Activated T-helper 9 cell treated with anti-CD3 and anti-CD28 coated beads, Interleukin-2, amount 50 U/mL, for 16 hours (primary cell): ENCODE measurements at regions not wholly inside any gene's neighbourhood (a gene's known extent, or its start where the extent isn't known, plus 50 kb on each side); places are given as distances from the start of the nearest gene placed in this dataset.

Experiments
- DNase-seq: peaks from one replicate; pipeline ENCODE4 v3.0.0-alpha.2; 2020; ENCODE audit warnings: low read depth

DNA sequence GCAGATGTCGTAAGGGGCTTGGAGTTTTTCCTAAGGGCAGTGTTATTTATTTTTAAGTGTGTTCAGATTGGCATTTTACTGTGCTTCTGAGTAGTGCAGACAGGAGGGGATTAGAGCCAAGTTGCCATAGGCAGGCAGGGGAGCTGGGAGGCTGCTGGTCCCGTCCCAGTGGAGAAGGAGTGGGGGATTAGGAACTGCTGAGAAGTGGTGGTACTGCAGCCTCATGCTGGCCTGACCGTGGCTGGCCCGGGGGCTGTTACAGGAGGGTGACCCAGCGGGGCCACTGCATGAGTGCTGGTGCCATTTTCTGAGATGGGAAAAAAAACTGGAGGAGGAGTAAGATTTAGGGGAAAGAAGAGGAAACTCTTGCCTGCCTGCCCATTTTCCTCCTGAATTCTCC is 52.3 kb upstream of the DLK1 start:
- DNase-seq = no peak

DNA sequence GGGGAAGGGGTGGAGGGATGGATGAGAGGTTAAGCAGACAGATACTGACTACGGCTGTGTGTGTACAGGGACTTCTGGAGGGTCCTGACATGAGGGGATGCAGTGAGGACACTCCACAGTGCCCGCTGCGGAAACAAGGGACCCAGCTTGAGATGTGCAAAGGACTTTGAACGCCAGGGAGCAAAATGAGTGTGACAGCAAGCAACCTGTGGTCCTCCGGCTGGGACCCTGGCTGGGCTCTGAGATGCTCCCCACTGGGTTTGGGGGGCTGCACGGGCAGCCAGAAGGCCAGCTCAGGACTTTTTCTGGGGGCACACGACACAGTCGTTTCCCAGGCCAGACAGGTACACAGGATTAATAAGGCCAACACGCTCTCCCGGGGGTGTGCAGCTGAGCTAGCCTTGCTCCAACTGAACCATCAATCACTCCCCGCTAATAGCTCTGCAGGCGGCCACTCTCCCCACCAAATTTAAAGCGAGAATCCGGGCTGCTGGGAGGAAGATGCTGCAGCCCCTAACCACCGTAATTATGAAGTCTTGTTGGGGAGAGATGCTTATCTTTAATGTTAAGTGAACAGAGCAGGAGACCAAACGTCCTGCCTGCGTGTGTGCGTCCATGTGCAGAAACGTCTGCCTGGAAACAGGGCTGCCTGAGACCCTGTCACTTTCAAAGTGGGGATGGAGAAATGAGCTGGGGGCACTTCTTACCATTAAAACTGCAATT is 51.6 kb upstream of the DLK1 start:
- no peak for DNase-seq

- no peak for DNase-seq
These were observed 50.7 kb upstream of the DLK1 start for GRCh38 chr14:100675699-100676684.
